Colonic mucosa (tissue), 4 donors: ENCODE measurements at regions not wholly inside any gene's neighbourhood (a gene's known extent, or its start where the extent isn't known, plus 50 kb on each side); places are given as distances from the start of the nearest gene placed in this dataset.

ENCODE experiments used
- DNase-seq: peaks from one replicate; pipeline ENCODE4 v3.0.0-alpha.2; 2020
- H3K27ac ChIP-seq: fragments of 200-600 bp; one replicate; pipeline ENCODE4 v1.8.0; 2021
- H3K27me3 ChIP-seq: fragments of 200-600 bp; one replicate; pipeline ENCODE4 v1.8.0; 2021
- H3K36me3 ChIP-seq: fragments of 200-600 bp; one replicate; pipeline ENCODE4 v1.8.0; 2021
- H3K4me1 ChIP-seq: fragments of 200-600 bp; one replicate; pipeline ENCODE4 v1.8.0; 2021; ENCODE audit warnings: mild to moderate bottlenecking
- H3K4me3 ChIP-seq: fragments of 200-600 bp; one replicate; pipeline ENCODE4 v1.8.0; 2021
- H3K9ac ChIP-seq, 2 donors: one replicate each; pipeline ENCODE4 v1.7.0; 2013; ENCODE audit warnings: control low read depth in 2 of 2, low read depth in 2 of 2, low read length in 2 of 2
- H3K9me3 ChIP-seq: fragments of 200-600 bp; one replicate; pipeline ENCODE4 v1.8.0; 2021
- CTCF ChIP-seq: fragments of 200-600 bp; IDR thresholded peaks from one replicate; pipeline ENCODE4 v1.8.0; 2022; ENCODE audit warnings: antibody characterized with exemption, mild to moderate bottlenecking
- intact Hi-C: fragments of 100-400 bp; cut with DNase I; formaldehyde crosslinking; loops from one replicate; pipeline ENCODE4 v1.14.1; 2022
- donor health status: healthy.
- donor health status: DM: no; HTN: no; CAD: no.
- donor health status: DM: no; HTN: no; CAD: no.

- Histone ChIP-seq H3K9me3 (no peaks in the 10 kb centered on the region), H3K4me1 (no peaks in the 10 kb centered on the region), H3K27me3 (no peaks in the 10 kb centered on the region), H3K4me3 (no peak overlapping the region), H3K27ac (no peak overlapping the region), H3K9ac (no peak overlapping the region), H3K36me3 (no peaks in the 10 kb centered on the region)
- no peak for DNase-seq
- no peak for TF ChIP-seq CTCF
- intact Hi-C loops, result no loop called here
These were observed 696.8 kb upstream of the LRFN5 start for GRCh38 chr14:40909906-40910305.

- TF ChIP-seq CTCF, result no peak
- Histone ChIP-seq H3K9ac (no peak overlapping the region), H3K9me3 (no peaks in the 10 kb centered on the region), H3K4me3 (no peak overlapping the region), H3K27me3 (no peaks in the 10 kb centered on the region), H3K4me1 (no peaks in the 10 kb centered on the region), H3K27ac (no peak overlapping the region), H3K36me3 (no peaks in the 10 kb centered on the region)
- intact Hi-C loops, result no loop called here
- DNase-seq, result no peak
These were observed 703.0 kb upstream of the LRFN5 start for GRCh38 chr14:40903709-40904108.

GRCh38 chr14:40899435-40899834, 707.2 kb upstream of the LRFN5 start:
- Histone ChIP-seq H3K27ac (no peak overlapping the region), H3K9ac (no peak overlapping the region), H3K9me3 (no peaks in the 10 kb centered on the region), H3K4me3 (no peak overlapping the region), H3K36me3 (no peaks in the 10 kb centered on the region), H3K27me3 (no peaks in the 10 kb centered on the region), H3K4me1 (no peaks in the 10 kb centered on the region)
- intact Hi-C loops, result no loop called here
- DNase-seq, result no peak
- no peak for TF ChIP-seq CTCF

GRCh38 chr14:40894846-40895245, 711.8 kb upstream of the LRFN5 start:
- H3K27me3 ChIP-seq, result no peaks in the 10 kb centered on the region
- H3K4me1 ChIP-seq, result no peaks in the 10 kb centered on the region
- no peak for TF ChIP-seq CTCF
- no peak overlapping the region for H3K4me3 ChIP-seq
- no peak overlapping the region for H3K27ac ChIP-seq
- no peak for DNase-seq
- H3K9ac ChIP-seq, result no peak overlapping the region
- intact Hi-C loops, result no loop called here
- no peaks in the 10 kb centered on the region for H3K36me3 ChIP-seq
- H3K9me3 ChIP-seq, result no peaks in the 10 kb centered on the region

- H3K4me1 ChIP-seq, result no peaks in the 10 kb centered on the region
These were observed 717.5 kb upstream of the LRFN5 start for GRCh38 chr14:40889126-40889525.

More at GRCh38 chr14:40889126-40889525, 717.5 kb upstream of the LRFN5 start:
- H3K27me3 ChIP-seq, result no peaks in the 10 kb centered on the region
- no peak overlapping the region for H3K9ac ChIP-seq
- no peaks in the 10 kb centered on the region for H3K9me3 ChIP-seq
- intact Hi-C loops, result no loop called here
- H3K27ac ChIP-seq, result no peak overlapping the region
- DNase-seq, result no peak
- no peak for TF ChIP-seq CTCF
- H3K36me3 ChIP-seq, result no peaks in the 10 kb centered on the region
- no peak overlapping the region for H3K4me3 ChIP-seq
